H1 (cell line): ENCODE measurements at regions not wholly inside any gene's neighbourhood (a gene's known extent, or its start where the extent isn't known, plus 50 kb on each side); places are given as distances from the start of the nearest gene placed in this dataset.

Source experiments
- ASH2L ChIP-seq: fragments of 200-600, 300-600 bp; sonication (generic); IDR thresholded peaks from one replicate; pipeline ENCODE4 v1.7.1; 2017; ENCODE audit warnings: low read length
- CHD1 ChIP-seq: IDR thresholded peaks from 2 replicates; pipeline ENCODE4 v1.6.1; 2012; ENCODE audit warnings: low read depth, low read length, improper control_type of control experiment
- EP300 ChIP-seq, 2 experiments: IDR thresholded peaks; 1 replicate in 1 of 2; 2 replicates in 1 of 2; pipeline ENCODE4 v1.6.1; 2011 to 2012; ENCODE audit warnings: low read depth in 2 of 2, low read length in 2 of 2, mild to moderate bottlenecking in 2 of 2, borderline replicate concordance in 1 of 2, inconsistent platforms in 1 of 2, moderate library complexity in 1 of 2
- KDM5A ChIP-seq: fragments of 200-600 bp; IDR thresholded peaks from 2 replicates; pipeline ENCODE4 v1.7.1; 2012; ENCODE audit warnings: mild to moderate bottlenecking, low read length, inconsistent platforms, mixed read lengths
- PHF8 ChIP-seq: fragments of 200-600 bp; sonication (generic); conservative IDR thresholded peaks from 2 replicates; pipeline ENCODE4 v1.7.1; 2012; ENCODE audit warnings: low read depth, mild to moderate bottlenecking, inconsistent platforms, low read length, moderate library complexity
- POLR2A ChIP-seq, 2 experiments: IDR thresholded peaks; 1 replicate in 1 of 2; 2 replicates in 1 of 2; pipeline ENCODE4 v1.6.1; 2011; ENCODE audit warnings: low read depth in 2 of 2, low read length in 2 of 2, mild to moderate bottlenecking in 2 of 2; ENCODE audit errors: control extremely low read depth in 1 of 2
- POLR2AphosphoS5 ChIP-seq: IDR thresholded peaks from 2 replicates; pipeline ENCODE4 v1.6.1; 2011; ENCODE audit warnings: low read depth, low read length
- POU5F1 ChIP-seq: IDR thresholded peaks from 2 replicates; pipeline ENCODE4 v1.6.1; 2011; ENCODE audit warnings: low read depth, mild to moderate bottlenecking, low read length, moderate library complexity
- RAD21 ChIP-seq, 2 experiments: IDR thresholded peaks in 1 of 2; conservative IDR thresholded peaks in 1 of 2; 2 replicates each; pipeline ENCODE4 v1.6.1; 2011; ENCODE audit warnings: low read depth in 2 of 2, low read length in 2 of 2, improper control_type of control experiment in 1 of 2, inconsistent platforms in 1 of 2, mild to moderate bottlenecking in 1 of 2, moderate library complexity in 1 of 2
- SIN3A ChIP-seq, 2 experiments: IDR thresholded peaks in 1 of 2; conservative IDR thresholded peaks in 1 of 2; 2 replicates each; pipeline ENCODE4 v1.6.1; 2011 to 2012; ENCODE audit warnings: low read length in 2 of 2, improper control_type of control experiment in 1 of 2, low read depth in 1 of 2, mild to moderate bottlenecking in 1 of 2
- TCF12 ChIP-seq: IDR thresholded peaks from 2 replicates; pipeline ENCODE4 v1.6.1; 2011; ENCODE audit warnings: low read depth, mild to moderate bottlenecking, low read length
- YY1 ChIP-seq: IDR thresholded peaks from 2 replicates; pipeline ENCODE4 v1.6.1; 2011; ENCODE audit warnings: low read depth, mild to moderate bottlenecking, low read length
- TF ChIP-seq, protein P1 (sequence below), 3 experiments: IDR thresholded peaks; 1 replicate in 2 of 3; 2 replicates in 1 of 3; pipeline versions ENCODE4 v1.5.1 to v1.6.1; 2011; ENCODE audit warnings: low read length in 3 of 3, mild to moderate bottlenecking in 3 of 3, inconsistent platforms in 2 of 3, low read depth in 1 of 3, moderate library complexity in 1 of 3; ENCODE audit not compliant: insufficient read depth in 1 of 3; ENCODE audit errors: control extremely low read depth in 1 of 3

DNA sequence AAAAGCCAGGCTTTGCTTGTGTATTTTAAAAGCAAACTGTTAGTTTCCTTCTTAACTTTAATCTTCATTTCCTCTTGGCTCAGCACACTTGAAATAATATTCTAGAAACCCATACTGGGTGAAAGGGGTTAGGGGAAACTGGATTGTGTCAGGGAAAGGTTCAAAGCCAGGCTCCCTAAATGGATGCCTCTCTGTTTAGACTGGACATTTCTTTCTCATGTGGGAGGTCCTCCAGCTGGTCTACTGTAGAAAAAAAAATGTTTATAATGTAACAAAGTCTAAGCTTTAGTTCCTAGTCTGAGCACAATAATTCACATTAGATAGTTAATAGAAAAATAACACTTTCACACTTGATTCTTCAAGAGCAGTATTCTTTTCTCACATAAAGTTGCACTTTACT lies 89.0 kb upstream of the AKIRIN2 start:
- TF ChIP-seq ASH2L (no peak), POLR2A (IDR thresholded peaks at IDR 0.05; ENCODE audit: control extremely low read depth in 1 of 2, low read depth in 2 of 2, low read length in 2 of 2) (no peak), POLR2AphosphoS5 (no peak), TCF12 (no peak), EP300 (IDR thresholded peaks at IDR 0.05; ENCODE audit: borderline replicate concordance in 1 of 2, low read depth in 2 of 2, low read length in 2 of 2) (no peak), CHD1 (no peak), YY1 (no peak), RAD21 (IDR thresholded peaks at IDR 0.05 in 1 of 2, conservative IDR thresholded peaks at IDR 0.05 in 1 of 2; ENCODE audit: low read depth in 2 of 2, low read length in 2 of 2) (no peak), PHF8 (no peak), SIN3A (conservative IDR thresholded peaks at IDR 0.05 in 1 of 2, IDR thresholded peaks at IDR 0.05 in 1 of 2; ENCODE audit: low read depth in 1 of 2, low read length in 2 of 2) (no peak), POU5F1 (no peak), KDM5A (no peak)
- TF ChIP-seq, protein P1, sequence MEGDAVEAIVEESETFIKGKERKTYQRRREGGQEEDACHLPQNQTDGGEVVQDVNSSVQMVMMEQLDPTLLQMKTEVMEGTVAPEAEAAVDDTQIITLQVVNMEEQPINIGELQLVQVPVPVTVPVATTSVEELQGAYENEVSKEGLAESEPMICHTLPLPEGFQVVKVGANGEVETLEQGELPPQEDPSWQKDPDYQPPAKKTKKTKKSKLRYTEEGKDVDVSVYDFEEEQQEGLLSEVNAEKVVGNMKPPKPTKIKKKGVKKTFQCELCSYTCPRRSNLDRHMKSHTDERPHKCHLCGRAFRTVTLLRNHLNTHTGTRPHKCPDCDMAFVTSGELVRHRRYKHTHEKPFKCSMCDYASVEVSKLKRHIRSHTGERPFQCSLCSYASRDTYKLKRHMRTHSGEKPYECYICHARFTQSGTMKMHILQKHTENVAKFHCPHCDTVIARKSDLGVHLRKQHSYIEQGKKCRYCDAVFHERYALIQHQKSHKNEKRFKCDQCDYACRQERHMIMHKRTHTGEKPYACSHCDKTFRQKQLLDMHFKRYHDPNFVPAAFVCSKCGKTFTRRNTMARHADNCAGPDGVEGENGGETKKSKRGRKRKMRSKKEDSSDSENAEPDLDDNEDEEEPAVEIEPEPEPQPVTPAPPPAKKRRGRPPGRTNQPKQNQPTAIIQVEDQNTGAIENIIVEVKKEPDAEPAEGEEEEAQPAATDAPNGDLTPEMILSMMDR (IDR thresholded peaks at IDR 0.05; ENCODE audit: control extremely low read depth in 1 of 3, insufficient read depth in 1 of 3, low read depth in 1 of 3, low read length in 3 of 3) = no peak
